H1 (cell line): ENCODE measurements at regions not wholly inside any gene's neighbourhood (a gene's known extent, or its start where the extent isn't known, plus 50 kb on each side); places are given as distances from the start of the nearest gene placed in this dataset.

Experiments
- CTCF ChIA-PET: fragments of 300-600 bp; sonication (Branson Sonifier 250); formaldehyde crosslinking; loops from one replicate; lab custom pipeline; 2021; ENCODE audit not compliant: partially characterized antibody; lab: Charles Lee
- POLR2A ChIA-PET: fragments of 300-600 bp; sonication (Branson Sonifier 250); formaldehyde crosslinking; loops from one replicate; lab custom pipeline; 2021; ENCODE audit warnings: inconsistent platforms; ENCODE audit not compliant: partially characterized antibody; lab: Charles Lee
- DNase-seq, 2 experiments: peaks; one replicate each; pipeline versions ENCODE4 v3.0.0 to v3.0.0-alpha.2; 2010 to 2022; ENCODE audit warnings: low spot score in 2 of 2, low read depth in 1 of 2, mixed read lengths in 1 of 2
- FAIRE-seq: peaks from 2 replicates; lab custom pipeline; 2011; peaks lifted over from hg19 to GRCh38; lab: Jason Lieb, UNC
- H2AFZ ChIP-seq: 2 replicates; pipeline ENCODE4 v1.8.1; 2012; ENCODE audit warnings: low read length, inconsistent platforms
- H2AK5ac ChIP-seq: 2 replicates; pipeline ENCODE4 v1.6.1; 2013; ENCODE audit warnings: low read depth, low read length
- H2BK120ac ChIP-seq: replicated peaks from 2 replicates; pipeline ENCODE3; 2013; ENCODE audit warnings: low read depth, low read length, inconsistent platforms
- H2BK12ac ChIP-seq: 2 replicates; pipeline ENCODE4 v1.6.1; 2013; ENCODE audit warnings: low read depth, low read length
- H2BK15ac ChIP-seq: 2 replicates; pipeline ENCODE4 v1.6.1; 2013; ENCODE audit warnings: low read length
- H2BK20ac ChIP-seq: 2 replicates; pipeline ENCODE4 v1.6.1; 2013; ENCODE audit warnings: low read length
- H2BK5ac ChIP-seq: 2 replicates; pipeline ENCODE4 v1.6.1; 2013; ENCODE audit warnings: low read depth, low read length
- H3K14ac ChIP-seq: 2 replicates; pipeline ENCODE4 v1.6.1; 2013; ENCODE audit warnings: inconsistent platforms; ENCODE audit not compliant: insufficient read length
- H3K18ac ChIP-seq: 2 replicates; pipeline ENCODE4 v1.6.1; 2013; ENCODE audit warnings: low read length; ENCODE audit errors: extremely low read depth
- H3K23ac ChIP-seq: 2 replicates; pipeline ENCODE4 v1.6.1; 2013; ENCODE audit warnings: inconsistent platforms; ENCODE audit not compliant: insufficient read length
- H3K23me2 ChIP-seq: 2 replicates; pipeline ENCODE4 v1.6.1; 2013; ENCODE audit warnings: low read depth, low read length
- H3K27ac ChIP-seq: 2 replicates; pipeline ENCODE4 v1.6.1; 2011; ENCODE audit warnings: low read depth, low read length, inconsistent platforms
- H3K27me3 ChIP-seq, 4 experiments: replicated peaks in 1 of 4; 1 replicate in 1 of 4; 2 replicates in 3 of 4; pipeline versions ENCODE4 v1.6.1 to v1.8.1; 2011 to 2013; ENCODE audit warnings: low read length in 3 of 4, mild to moderate bottlenecking in 3 of 4, inconsistent platforms in 2 of 4, mixed read lengths in 2 of 4, moderate library complexity in 1 of 4; ENCODE audit not compliant: control insufficient read depth in 3 of 4, insufficient read depth in 3 of 4; ENCODE audit errors: extremely low read depth in 1 of 4
- H3K36me3 ChIP-seq, 4 experiments: 2 replicates each; pipeline versions ENCODE4 v1.6.1 to v1.8.1; 2011 to 2013; ENCODE audit warnings: mild to moderate bottlenecking in 4 of 4, low read length in 3 of 4, moderate library complexity in 2 of 4, control low read depth in 1 of 4, inconsistent platforms in 1 of 4; ENCODE audit not compliant: insufficient read depth in 4 of 4, control insufficient read depth in 2 of 4
- H3K4ac ChIP-seq: replicated peaks from 2 replicates; pipeline ENCODE3; 2013; ENCODE audit warnings: low read length, low read depth, mixed read lengths, inconsistent platforms; ENCODE audit not compliant: insufficient read length
- H3K4me1 ChIP-seq, 4 experiments: replicated peaks in 1 of 4; 1 replicate in 1 of 4; 2 replicates in 3 of 4; pipeline versions ENCODE4 v1.6.1 to v1.8.1; 2011 to 2013; ENCODE audit warnings: low read length in 3 of 4, inconsistent platforms in 2 of 4, mixed read lengths in 1 of 4; ENCODE audit not compliant: insufficient read depth in 4 of 4, control insufficient read depth in 3 of 4
- H3K4me2 ChIP-seq, 2 experiments: 2 replicates each; pipeline versions ENCODE4 v1.6.1 to v1.8.1; 2011 to 2013; ENCODE audit warnings: low read depth in 2 of 2, low read length in 2 of 2, control low read depth in 1 of 2, inconsistent platforms in 1 of 2, mild to moderate bottlenecking in 1 of 2; ENCODE audit not compliant: insufficient read depth in 1 of 2
- H3K4me3 ChIP-seq, 4 experiments: fragments of 200-600, 300-600 bp in 1 of 4; sonication (generic), shearing (Covaris generic), sonication (Bioruptor Twin) in 1 of 4; 2 replicates each; pipeline versions ENCODE4 v1.5.1 to v1.8.1; 2011 to 2016; ENCODE audit warnings: low read length in 4 of 4, low read depth in 3 of 4, control low read depth in 2 of 4, inconsistent platforms in 2 of 4, mild to moderate bottlenecking in 2 of 4, mixed read lengths in 1 of 4, moderate library complexity in 1 of 4; ENCODE audit not compliant: insufficient read depth in 2 of 4; ENCODE audit errors: extremely low read depth in 1 of 4
- H3K56ac ChIP-seq: replicated peaks from 2 replicates; pipeline ENCODE3; 2013; ENCODE audit warnings: low read depth, mild to moderate bottlenecking, mixed read lengths, low read length, inconsistent platforms; ENCODE audit not compliant: insufficient read length
- H3K79me1 ChIP-seq: 2 replicates; pipeline ENCODE4 v1.6.1; 2013; ENCODE audit warnings: low read depth, low read length, control low read depth
- H3K79me2 ChIP-seq, 2 experiments: 2 replicates each; pipeline versions ENCODE4 v1.6.1 to v1.8.1; 2012 to 2013; ENCODE audit warnings: low read length in 2 of 2, mild to moderate bottlenecking in 2 of 2, inconsistent platforms in 1 of 2; ENCODE audit not compliant: insufficient read depth in 2 of 2, control insufficient read depth in 1 of 2
- H3K9ac ChIP-seq, 4 experiments: replicated peaks in 1 of 4; 1 replicate in 1 of 4; 2 replicates in 3 of 4; pipeline versions ENCODE4 v1.6.1 to v1.8.1; 2011 to 2013; ENCODE audit warnings: low read depth in 3 of 4, low read length in 3 of 4, control low read depth in 2 of 4, mild to moderate bottlenecking in 2 of 4, moderate library complexity in 2 of 4, inconsistent platforms in 1 of 4; ENCODE audit errors: extremely low read depth in 1 of 4
- H3K9me3 ChIP-seq, 2 experiments: 2 replicates each; pipeline versions ENCODE4 v1.6.1 to v1.8.1; 2012 to 2013; ENCODE audit warnings: mild to moderate bottlenecking in 2 of 2, moderate library complexity in 2 of 2, control low read depth in 1 of 2, inconsistent platforms in 1 of 2, low read depth in 1 of 2, low read length in 1 of 2, mixed read lengths in 1 of 2; ENCODE audit not compliant: insufficient read depth in 2 of 2
- H4K20me1 ChIP-seq, 2 experiments: replicated peaks in 1 of 2; 2 replicates each; pipeline versions ENCODE3 to v1.8.1; 2011 to 2013; ENCODE audit warnings: inconsistent platforms in 2 of 2, low read length in 2 of 2, mild to moderate bottlenecking in 1 of 2; ENCODE audit not compliant: insufficient read depth in 2 of 2, control insufficient read depth in 1 of 2
- H4K5ac ChIP-seq: 2 replicates; pipeline ENCODE4 v1.6.1; 2013; ENCODE audit warnings: low read length, low read depth, mixed read lengths, inconsistent platforms; ENCODE audit not compliant: insufficient read length
- H4K8ac ChIP-seq: 2 replicates; pipeline ENCODE4 v1.8.0; 2013; ENCODE audit warnings: mild to moderate bottlenecking, moderate library complexity, low read length, inconsistent platforms; ENCODE audit not compliant: insufficient read depth; ENCODE audit errors: extremely low read depth
- H4K91ac ChIP-seq: replicated peaks from 2 replicates; pipeline ENCODE3; 2013; ENCODE audit warnings: low read length, mixed read lengths, inconsistent platforms; ENCODE audit not compliant: insufficient read length
- ATF2 ChIP-seq: IDR thresholded peaks from 2 replicates; pipeline ENCODE4 v1.6.1; 2012; ENCODE audit warnings: low read length, inconsistent platforms
- BACH1 ChIP-seq: IDR thresholded peaks from 2 replicates; pipeline ENCODE4 v1.6.1; 2012; ENCODE audit warnings: low read length, improper control_type of control experiment
- BRCA1 ChIP-seq: IDR thresholded peaks from 2 replicates; pipeline ENCODE4 v1.6.1; 2012; ENCODE audit warnings: low read depth, low read length, improper control_type of control experiment
- E2F6 ChIP-seq: IDR thresholded peaks from 2 replicates; pipeline ENCODE4 v1.6.1; 2012; ENCODE audit warnings: inconsistent platforms
- GABPA ChIP-seq: IDR thresholded peaks from 2 replicates; pipeline ENCODE4 v1.6.1; 2011; ENCODE audit warnings: mild to moderate bottlenecking, low read length, moderate library complexity, borderline replicate concordance; ENCODE audit not compliant: insufficient read depth
- GTF2F1 ChIP-seq: IDR thresholded peaks from 2 replicates; pipeline ENCODE4 v1.6.1; 2012; ENCODE audit warnings: low read depth, low read length, improper control_type of control experiment, borderline replicate concordance
- KDM4A ChIP-seq: IDR thresholded peaks from one replicate; pipeline ENCODE4 v1.7.1; 2012; ENCODE audit warnings: low read depth, mild to moderate bottlenecking, moderate library complexity, low read length, inconsistent platforms; ENCODE audit not compliant: severe bottlenecking
- POLR2A ChIP-seq, 2 experiments: IDR thresholded peaks; 1 replicate in 1 of 2; 2 replicates in 1 of 2; pipeline ENCODE4 v1.6.1; 2011; ENCODE audit warnings: low read depth in 2 of 2, low read length in 2 of 2, mild to moderate bottlenecking in 2 of 2; ENCODE audit errors: control extremely low read depth in 1 of 2
- POLR2AphosphoS5 ChIP-seq: IDR thresholded peaks from 2 replicates; pipeline ENCODE4 v1.6.1; 2011; ENCODE audit warnings: low read depth, low read length
- RAD21 ChIP-seq, 2 experiments: IDR thresholded peaks in 1 of 2; conservative IDR thresholded peaks in 1 of 2; 2 replicates each; pipeline ENCODE4 v1.6.1; 2011; ENCODE audit warnings: low read depth in 2 of 2, low read length in 2 of 2, improper control_type of control experiment in 1 of 2, inconsistent platforms in 1 of 2, mild to moderate bottlenecking in 1 of 2, moderate library complexity in 1 of 2
- SP1 ChIP-seq: IDR thresholded peaks from 2 replicates; pipeline ENCODE4 v1.6.1; 2011; ENCODE audit warnings: low read depth, low read length
- SP4 ChIP-seq: IDR thresholded peaks from 2 replicates; pipeline ENCODE4 v1.6.1; 2012; ENCODE audit warnings: low read length, inconsistent platforms
- TAF7 ChIP-seq: optimal IDR thresholded peaks from 2 replicates; pipeline ENCODE3; 2011; ENCODE audit warnings: low read depth, mild to moderate bottlenecking, inconsistent platforms, low read length, moderate library complexity, borderline replicate concordance
- TEAD4 ChIP-seq: IDR thresholded peaks from 2 replicates; pipeline ENCODE4 v1.6.1; 2012; ENCODE audit warnings: low read depth, low read length, inconsistent platforms, mixed read lengths
- WGBS, 2 experiments: shearing (Covaris generic) in 1 of 2; methylation state at CpG; one replicate each; pipeline versions ENCODE4 v1.1.6 to v1.1.7; 2013 to 2015; ENCODE audit warnings: low lambda C conversion rate in 2 of 2, mixed read lengths in 2 of 2, inconsistent platforms in 1 of 2, low coverage in 1 of 2, missing lambda C conversion rate in 1 of 2; ENCODE audit not compliant: insufficient replicate concordance in 2 of 2, insufficient coverage in 1 of 2, insufficient read length in 1 of 2; ENCODE audit errors: extremely low coverage in 1 of 2, missing lambda C conversion rate in 1 of 2; 5-methylcytosine and 5-hydroxymethylcytosine counted together

GRCh38 chr6:112603726-112604125 is 256.6 kb downstream of the RFPL4B start:
- H3K14ac ChIP-seq = no peak overlapping the region
- DNase-seq (no peak), FAIRE-seq (no peak)
- no peak overlapping the region for H2BK15ac ChIP-seq
- WGBS, 2 experiments = 91% methylated on average over 1 of the region's 1 CpG; no CpG with 5 or more reads in 1 of the 2 experiments
- POLR2A ChIA-PET = no interaction called here
- H2BK20ac ChIP-seq = no peak overlapping the region
- H2AFZ ChIP-seq = no peak overlapping the region
- H3K9me3 ChIP-seq = peaks cover 8% of the 10 kb centered on the region in 2 experiments; a peak in 3 of 4 replicates
- H2AK5ac ChIP-seq = no peak overlapping the region
- H3K79me2 ChIP-seq = no peaks in the 10 kb centered on the region
- H3K18ac ChIP-seq = no peak overlapping the region
- no peaks in the 10 kb centered on the region for H3K27me3 ChIP-seq
- no peak overlapping the region for H3K4ac ChIP-seq
- H4K20me1 ChIP-seq = no peaks in the 10 kb centered on the region
- no peak overlapping the region for H3K4me3 ChIP-seq
- no peak overlapping the region for H2BK12ac ChIP-seq
- CTCF ChIA-PET = no interaction called here
- H4K5ac ChIP-seq = no peak overlapping the region
- H3K23me2 ChIP-seq = no peaks in the 10 kb centered on the region
- H2BK5ac ChIP-seq = no peak overlapping the region
- no peaks in the 10 kb centered on the region for H3K4me1 ChIP-seq
- H3K4me2 ChIP-seq = no peak overlapping the region
- no peak overlapping the region for H4K8ac ChIP-seq
- no peak overlapping the region for H4K91ac ChIP-seq
- H3K9ac ChIP-seq = no peak overlapping the region
- H2BK120ac ChIP-seq = no peak overlapping the region
- no peak overlapping the region for H3K23ac ChIP-seq
- no peak overlapping the region for H3K56ac ChIP-seq
- H3K79me1 ChIP-seq = no peaks in the 10 kb centered on the region
- no peak overlapping the region for H3K27ac ChIP-seq
- no peaks in the 10 kb centered on the region for H3K36me3 ChIP-seq
- TF ChIP-seq TEAD4 = no peak
- TF ChIP-seq E2F6 = no peak
- TF ChIP-seq ATF2 = no peak
- no peak for TF ChIP-seq RAD21 (IDR thresholded peaks at IDR 0.05 in 1 of 2, conservative IDR thresholded peaks at IDR 0.05 in 1 of 2; ENCODE audit: low read depth in 2 of 2, low read length in 2 of 2)
- no peak for TF ChIP-seq KDM4A
- no peak for TF ChIP-seq POLR2AphosphoS5
- TF ChIP-seq SP4 = no peak
- TF ChIP-seq BRCA1 = no peak
- no peak for TF ChIP-seq POLR2A (IDR thresholded peaks at IDR 0.05; ENCODE audit: control extremely low read depth in 1 of 2, low read depth in 2 of 2, low read length in 2 of 2)
- no peak for TF ChIP-seq BACH1
- no peak for TF ChIP-seq TAF7
- TF ChIP-seq SP1 = no peak
- TF ChIP-seq GTF2F1 = no peak
- TF ChIP-seq GABPA = no peak
